ENCODE measurements at regions not wholly inside any gene's neighbourhood (a gene's known extent, or its start where the extent isn't known, plus 50 kb on each side); places are given as distances from the start of the nearest gene placed in this dataset.

GRCh38 chr1:244970236-244970743 is 105.9 kb upstream of the HNRNPU start:
- peak; percentile 37 for DNase-seq

DNA sequence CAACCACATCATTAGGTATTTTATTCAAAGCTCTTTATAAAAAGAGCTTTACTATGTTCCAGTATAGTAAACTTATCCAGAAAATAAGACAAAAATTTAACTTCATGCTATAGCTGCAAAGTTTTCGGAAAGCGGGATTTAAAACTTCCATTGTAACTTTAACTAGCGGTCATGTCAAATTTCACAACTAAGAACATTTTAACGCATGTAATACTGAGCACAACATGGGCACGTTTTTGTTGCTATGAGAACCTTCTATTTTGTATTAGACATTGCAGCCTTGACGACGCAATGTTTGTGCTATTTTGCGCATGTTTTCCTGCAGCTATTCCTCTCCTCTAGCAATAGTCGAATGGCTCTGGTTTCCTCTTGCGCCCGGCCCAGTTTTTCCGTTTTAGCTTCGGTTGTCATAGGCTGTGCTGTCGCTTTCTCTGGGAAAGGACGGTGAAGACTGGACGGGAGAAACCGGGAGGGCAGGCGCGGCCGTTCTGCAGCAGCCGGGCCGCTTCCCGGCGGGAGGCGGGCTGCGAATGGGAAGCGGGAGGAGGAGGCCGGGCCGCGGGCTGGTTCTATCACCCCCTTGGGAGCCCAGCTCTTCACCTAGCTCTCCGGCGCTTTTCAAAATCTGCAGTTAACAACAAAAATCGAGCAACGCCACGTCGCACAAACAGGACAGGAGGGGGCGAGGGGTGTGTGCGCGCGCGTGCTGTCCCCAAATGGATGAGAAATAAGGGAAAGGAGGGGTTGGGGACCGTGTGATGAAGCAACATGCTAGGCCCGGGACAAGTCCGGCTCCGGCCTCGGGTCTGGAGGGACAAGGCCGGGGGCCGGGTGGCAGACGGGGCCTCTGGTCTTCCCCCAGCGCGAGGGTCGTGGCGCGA is 105.3 kb upstream of the HNRNPU start:
- peak; percentile 29 for DNase-seq

DNA sequence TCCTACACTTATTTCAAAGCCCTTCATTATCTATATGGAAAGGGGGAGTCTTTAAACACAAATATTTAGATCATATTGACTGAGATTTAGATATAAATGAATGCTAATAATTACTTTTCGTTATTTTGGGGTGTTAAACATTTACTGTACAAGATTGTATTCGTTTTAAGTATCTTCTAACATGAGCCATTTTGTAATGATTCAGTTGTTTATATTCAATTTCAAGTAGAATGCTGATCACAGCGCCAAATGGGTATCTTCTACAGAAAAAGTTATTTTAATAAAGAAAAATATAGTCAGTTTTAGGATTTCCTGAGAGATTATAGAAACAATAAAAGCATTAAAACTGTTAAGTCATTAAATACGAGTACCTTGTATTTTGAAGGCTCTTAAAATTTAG is 104.5 kb upstream of the HNRNPU start:
- no peak for DNase-seq

DNA sequence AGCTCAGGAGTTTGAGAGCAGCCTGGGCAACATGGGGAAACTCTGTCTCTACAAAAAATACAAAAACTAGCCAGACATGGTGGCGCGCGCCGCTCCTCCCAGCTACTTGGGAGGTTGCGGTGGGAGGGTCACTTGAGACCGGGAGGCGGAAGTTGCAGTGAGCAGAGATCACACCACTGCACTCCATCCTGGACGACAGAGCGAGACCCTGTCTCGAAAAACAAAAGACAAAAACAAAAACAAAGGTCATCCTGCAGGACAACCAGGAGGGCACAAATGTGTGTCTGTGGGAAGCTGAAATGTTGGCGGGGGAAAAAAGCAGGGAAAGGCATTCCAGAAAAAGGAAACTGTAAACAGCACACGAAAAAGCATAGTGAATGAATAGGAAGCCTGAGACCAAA is 104.1 kb upstream of the HNRNPU start:
- no peak for DNase-seq

GRCh38 chr1:244967159-244967558 is 102.8 kb upstream of the HNRNPU start:
- DNase-seq, result no peak

- no peak for DNase-seq
These were observed 101.1 kb upstream of the HNRNPU start for GRCh38 chr1:244965185-244966030.

GRCh38 chr1:244964112-244964971 is 100.0 kb upstream of the HNRNPU start:
- DNase-seq, result no peak

- no peak for DNase-seq
These were observed 99.0 kb upstream of the HNRNPU start for GRCh38 chr1:244963231-244963826.

- DNase-seq, result no peak
These were observed 97.8 kb upstream of the HNRNPU start for GRCh38 chr1:244962130-244962529.

DNA sequence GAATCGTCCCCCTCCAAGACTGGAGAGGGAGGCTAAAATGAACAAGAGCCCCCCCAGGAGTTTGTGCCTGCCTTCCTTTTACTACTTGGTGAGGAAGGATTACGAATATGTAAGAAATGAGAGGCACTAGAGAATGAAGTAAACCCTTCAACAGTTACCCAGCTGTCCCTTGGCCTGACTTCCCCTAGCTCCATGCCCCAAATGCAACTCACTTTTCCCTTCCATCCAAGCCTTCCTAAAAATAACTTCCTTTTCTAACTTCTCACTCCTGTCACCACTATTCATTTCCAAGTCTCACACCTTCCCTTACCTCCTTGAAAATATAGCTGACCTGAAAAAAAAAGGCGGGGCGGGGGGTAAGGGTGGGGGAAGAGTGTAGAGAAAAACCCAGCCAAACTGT is 96.6 kb upstream of the HNRNPU start:
- no peak for DNase-seq

GRCh38 chr1:244958593-244958992 is 94.2 kb upstream of the HNRNPU start:
- DNase-seq, result no peak

DNA sequence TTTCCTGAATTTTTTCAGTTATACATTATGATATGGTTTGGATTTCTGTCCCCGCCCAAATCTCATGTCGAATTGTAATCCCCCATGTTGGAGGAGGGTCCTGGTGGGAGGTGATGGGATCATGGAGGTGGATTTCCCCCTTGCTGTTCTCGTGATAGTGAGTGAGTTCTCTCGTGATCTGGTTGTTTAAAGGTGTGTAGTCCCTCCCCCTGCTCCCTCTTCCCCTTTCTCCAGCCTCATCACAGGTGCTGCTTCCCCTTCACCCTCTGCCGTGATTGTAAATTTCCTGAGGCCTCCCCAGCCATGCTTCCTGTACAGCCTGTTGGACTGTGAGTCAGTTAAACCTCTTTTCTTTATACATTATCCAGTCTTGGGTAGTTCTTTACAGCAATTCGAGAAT is 93.2 kb upstream of the HNRNPU start:
- DNase-seq, result no peak

DNA sequence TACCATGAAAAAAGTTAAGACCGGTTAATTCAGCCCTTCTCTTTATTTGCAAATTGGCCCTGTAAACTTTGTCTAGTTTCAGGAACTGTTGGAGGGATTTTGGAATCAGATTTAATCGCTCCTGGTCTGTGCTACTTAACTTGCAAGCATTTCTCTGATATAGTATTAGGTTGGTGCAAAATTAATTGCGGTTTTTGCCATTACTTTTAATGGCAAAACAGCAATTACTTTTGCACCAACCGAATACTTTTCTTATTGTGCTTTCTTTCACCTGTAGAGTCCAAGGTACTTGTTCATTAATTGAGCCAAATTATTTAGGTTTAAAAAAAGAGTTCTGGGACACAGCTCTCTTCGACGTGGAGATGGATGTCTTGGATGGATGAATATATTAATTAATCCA is 92.8 kb upstream of the HNRNPU start:
- DNase-seq, result no peak

DNA sequence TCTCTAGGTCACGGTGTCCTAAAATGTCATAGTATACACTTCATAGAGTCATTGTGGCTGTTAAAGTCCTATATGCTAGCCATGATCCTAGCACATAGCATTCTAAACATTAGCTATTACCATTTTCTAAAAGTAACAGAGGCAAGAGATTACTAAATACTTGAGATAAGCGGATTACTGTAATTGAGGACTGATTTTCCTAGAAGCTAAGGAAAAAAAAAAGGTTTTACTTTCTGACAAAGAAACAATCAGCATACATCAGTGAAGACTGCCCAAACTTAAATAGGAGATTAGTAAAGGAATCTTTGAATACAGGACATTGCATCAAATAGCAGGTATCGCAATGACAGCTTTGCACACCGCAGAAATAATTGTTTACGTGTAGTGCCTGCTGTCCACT is 91.3 kb upstream of the HNRNPU start:
- no peak for DNase-seq

GRCh38 chr1:244954359-244954758 is 90.0 kb upstream of the HNRNPU start:
- no peak for DNase-seq

DNA sequence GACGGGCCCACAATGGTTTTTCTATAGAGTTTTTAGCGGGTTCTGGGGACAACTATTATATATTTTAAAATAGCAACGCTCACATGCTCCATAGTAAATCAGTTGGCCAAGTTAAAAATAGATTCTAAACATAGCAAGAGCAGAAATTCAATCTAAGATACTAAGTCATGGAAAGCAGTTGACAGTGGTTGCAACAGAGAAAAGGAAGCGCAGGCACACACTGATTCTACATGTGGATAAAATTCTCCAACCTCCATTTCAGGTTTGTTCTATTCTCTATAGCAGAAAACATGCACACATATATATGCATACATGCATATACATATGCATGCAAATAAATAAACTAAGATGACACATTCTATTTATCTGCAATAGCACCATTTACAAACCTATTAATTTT is 89.6 kb upstream of the HNRNPU start:
- no peak for DNase-seq

GRCh38 chr1:244952940-244953339 is 88.6 kb upstream of the HNRNPU start:
- no peak for DNase-seq

DNA sequence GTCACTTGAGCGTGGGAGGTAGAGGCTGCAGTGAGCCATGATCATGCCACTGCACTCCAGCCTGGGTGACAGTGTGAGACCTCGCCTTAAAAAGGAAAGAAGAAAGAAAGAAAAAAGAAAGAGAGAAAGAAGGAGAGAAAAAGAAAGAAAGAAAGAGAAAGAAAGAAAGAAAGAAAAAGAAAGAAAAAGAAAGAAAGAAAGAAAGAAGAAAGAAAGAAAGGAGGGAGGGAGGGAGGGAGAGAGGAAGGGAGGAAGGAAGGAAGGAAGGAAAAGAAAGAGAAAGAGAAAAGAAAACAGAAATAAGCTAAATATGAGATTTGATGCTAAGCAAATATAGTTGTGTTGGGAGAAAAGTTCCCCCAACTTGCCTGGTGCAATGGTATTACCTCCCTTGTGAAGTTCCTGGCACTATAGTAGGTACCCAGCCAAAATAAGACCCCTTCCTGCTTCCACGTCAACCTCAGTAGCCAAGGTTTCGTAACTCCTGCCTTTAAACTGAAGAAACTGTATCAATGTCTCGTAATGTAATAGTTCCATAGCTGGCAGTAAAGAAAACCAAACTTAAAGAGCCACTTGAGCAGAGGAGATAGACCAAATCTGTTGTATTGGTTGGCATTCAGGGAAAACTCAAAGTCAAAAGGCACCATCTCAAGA is 88.1 kb upstream of the HNRNPU start:
- DNase-seq, result no peak

DNA sequence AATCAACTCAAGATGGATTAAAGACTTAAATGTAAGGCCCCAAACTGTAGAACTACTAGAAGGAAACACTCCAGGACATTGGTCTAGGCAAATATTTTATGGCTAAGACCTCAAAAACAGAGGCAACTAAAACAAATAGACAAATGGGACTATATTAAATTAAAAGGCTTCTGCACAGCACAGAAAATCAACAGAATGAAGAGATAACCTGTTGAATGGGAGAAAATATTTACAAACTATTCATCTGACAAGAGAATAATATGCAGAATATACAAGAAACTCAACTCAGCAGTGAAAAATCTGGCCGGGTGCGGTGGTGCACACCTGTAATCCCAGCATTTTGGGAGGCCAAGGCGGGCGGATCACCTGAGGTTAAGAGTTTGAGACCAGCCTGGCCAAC is 84.1 kb upstream of the HNRNPU start:
- DNase-seq, result no peak

DNA sequence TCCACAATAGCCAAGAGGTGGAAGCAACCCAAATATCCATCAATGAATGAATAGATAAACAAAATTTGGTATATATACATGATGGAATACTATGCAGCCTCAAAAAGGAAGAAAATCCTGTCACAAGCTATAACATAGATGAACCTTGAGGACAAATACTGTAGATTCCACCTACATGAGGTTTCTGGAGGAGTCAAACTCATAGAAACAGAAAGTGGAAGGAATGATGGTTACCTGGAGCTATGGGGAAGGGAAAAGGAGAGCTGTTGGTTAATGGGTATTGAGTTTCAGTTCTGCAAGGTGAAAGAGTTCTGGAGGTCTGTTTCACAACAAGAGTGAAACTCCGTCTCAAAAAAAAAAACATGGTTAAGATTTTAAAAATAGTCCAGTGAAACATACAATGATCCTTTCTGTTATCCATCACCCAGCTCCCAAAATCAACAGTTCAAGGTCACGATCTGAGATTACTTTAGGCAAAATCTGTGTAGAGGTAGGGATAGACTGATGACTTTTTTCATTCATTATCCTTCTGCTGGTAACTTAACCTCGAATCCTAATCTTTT is 80.8 kb upstream of the HNRNPU start:
- DNase-seq, result no peak

DNA sequence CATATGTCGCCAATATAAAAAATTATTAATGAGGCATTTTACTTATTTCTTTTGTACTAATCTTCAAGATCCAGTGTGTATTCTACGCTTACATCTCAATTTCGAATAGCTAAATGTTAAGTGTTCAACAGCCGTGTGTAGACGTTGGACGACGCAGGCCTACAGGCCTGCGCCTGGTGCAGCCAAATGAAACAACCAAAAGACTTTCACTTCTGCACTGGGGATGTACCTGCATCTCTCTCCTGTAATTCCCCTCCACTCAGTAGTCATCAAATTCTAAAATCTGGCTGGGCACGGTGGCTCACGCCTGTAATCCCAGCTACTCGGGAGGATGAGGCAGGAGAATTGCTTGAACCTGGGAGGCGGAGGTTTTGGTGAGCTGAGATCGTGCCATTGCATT is 76.8 kb upstream of the HNRNPU start:
- no peak for DNase-seq

DNA sequence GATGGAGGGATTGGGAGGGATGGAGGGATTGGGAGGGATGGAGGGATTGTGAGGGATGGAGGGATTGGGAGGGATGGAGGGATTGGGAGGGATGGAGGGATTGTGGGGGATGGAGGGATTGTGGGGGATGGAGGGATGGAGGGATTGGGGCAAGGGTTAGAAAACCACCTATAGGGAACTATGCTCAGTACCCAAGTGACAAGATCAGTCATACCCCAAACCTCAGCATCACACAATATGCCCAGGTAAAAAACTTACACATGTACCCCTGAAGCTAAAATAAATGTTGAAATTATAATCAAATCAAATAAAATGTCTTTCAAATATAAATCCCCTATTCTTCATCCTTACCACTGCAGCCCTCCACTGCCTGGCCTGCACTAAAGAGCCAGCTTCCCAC is 72.8 kb upstream of the HNRNPU start:
- no peak for DNase-seq

All from NCI-H187 treated with DMSO at 0.1 percent for 48 hours (cell line).